GM18868 (cell line): ENCODE measurements at regions not wholly inside any gene's neighbourhood (a gene's known extent, or its start where the extent isn't known, plus 50 kb on each side); places are given as distances from the start of the nearest gene placed in this dataset.
"Not testable (repeated sequence)": the region's sequence is repeated elsewhere in the genome, so short reads cannot be mapped to it uniquely, and the experiment has no call there.

ENCODE experiments used
- ATAC-seq: cut with Tn5 transposase; IDR thresholded peaks from one replicate; pipeline ENCODE4 v1.9.1; 2021; ENCODE audit warnings: mild to moderate bottlenecking, moderate library complexity; ENCODE audit not compliant: unreplicated experiment

- ATAC-seq, result no peak
Observed at GRCh38 chr6:19712012-19712688, 125.0 kb upstream of the ID4 start.

- no peak for ATAC-seq
Observed at GRCh38 chr6:19712998-19713397, 124.2 kb upstream of the ID4 start.

- ATAC-seq, result no peak
Observed at GRCh38 chr6:19713411-19713810, 123.8 kb upstream of the ID4 start.

GRCh38 chr6:19713984-19714383 lies 123.2 kb upstream of the ID4 start:
- no peak for ATAC-seq

GRCh38 chr6:19714434-19715166 lies 122.6 kb upstream of the ID4 start:
- ATAC-seq, result no peak

- no peak for ATAC-seq
Observed at GRCh38 chr6:19715167-19715551, 122.0 kb upstream of the ID4 start.

- no peak for ATAC-seq
Observed at GRCh38 chr6:19719691-19720128, 117.5 kb upstream of the ID4 start.

- no peak for ATAC-seq
Observed at GRCh38 chr6:19721766-19722377, 115.3 kb upstream of the ID4 start.

GRCh38 chr6:19722999-19723398 lies 114.2 kb upstream of the ID4 start:
- no peak for ATAC-seq

GRCh38 chr6:19723545-19723944 lies 113.6 kb upstream of the ID4 start:
- ATAC-seq, result no peak

- ATAC-seq, result not testable (repeated sequence)
Observed at GRCh38 chr6:19725436-19725835, 111.7 kb upstream of the ID4 start.

GRCh38 chr6:19731282-19731681 lies 105.9 kb upstream of the ID4 start:
- no peak for ATAC-seq

- no peak for ATAC-seq
Observed at GRCh38 chr6:19734061-19734460, 103.1 kb upstream of the ID4 start.

GRCh38 chr6:19734519-19734918 lies 102.7 kb upstream of the ID4 start:
- no peak for ATAC-seq

- ATAC-seq, result no peak
Observed at GRCh38 chr6:19736066-19736465, 101.1 kb upstream of the ID4 start.

- ATAC-seq, result no peak
Observed at GRCh38 chr6:19738010-19738409, 99.2 kb upstream of the ID4 start.

- ATAC-seq, result no peak
Observed at GRCh38 chr6:19749722-19750121, 87.4 kb upstream of the ID4 start.

- ATAC-seq, result no peak
Observed at GRCh38 chr6:19752746-19753145, 84.4 kb upstream of the ID4 start.

- ATAC-seq, result no peak
Observed at GRCh38 chr6:19753826-19754225, 83.3 kb upstream of the ID4 start.

GRCh38 chr6:19754686-19755085 lies 82.5 kb upstream of the ID4 start:
- no peak for ATAC-seq

GRCh38 chr6:19755181-19755580 lies 82.0 kb upstream of the ID4 start:
- no peak for ATAC-seq

GRCh38 chr6:19757036-19757435 lies 80.1 kb upstream of the ID4 start:
- ATAC-seq, result no peak
